ENCODE measurements at regions not wholly inside any gene's neighbourhood (a gene's known extent, or its start where the extent isn't known, plus 50 kb on each side); places are given as distances from the start of the nearest gene placed in this dataset.

GRCh38 chr15:81899024-81899423 is 146.8 kb downstream of the MEX3B start:
- Histone ChIP-seq H4K91ac (ENCODE audit: low read length) (no peak overlapping the region), H3K4me2 (ENCODE audit: low read length, poor library complexity, severe bottlenecking) (no peak overlapping the region), H3K27me3 (ENCODE audit: control insufficient read depth in 1 of 2, insufficient read depth in 1 of 2, low read length in 2 of 2) (no peaks in the 10 kb centered on the region), H3K4ac (ENCODE audit: low read depth in 1 of 2, low read length in 2 of 2) (no peak overlapping the region), H2AFZ (ENCODE audit: low read depth, low read length) (no peak overlapping the region), H2BK120ac (ENCODE audit: low read depth, low read length) (no peak overlapping the region), H3K36me3 (ENCODE audit: control insufficient read depth in 1 of 2, insufficient read depth in 2 of 2, low read depth in 1 of 2, low read length in 2 of 2) (no peaks in the 10 kb centered on the region), H3K23ac (ENCODE audit: low read length in 2 of 2) (no peak overlapping the region), H3K14ac (ENCODE audit: low read length in 2 of 2) (no peak overlapping the region), H2BK12ac (ENCODE audit: low read length in 2 of 2) (no peak overlapping the region), H3K9me3 (ENCODE audit: control insufficient read depth, low read length) (no peaks in the 10 kb centered on the region), H3K79me1 (replicated peaks; ENCODE audit: low read length, poor library complexity, severe bottlenecking) (no peaks in the 10 kb centered on the region), H2AK5ac (ENCODE audit: low read length, severe bottlenecking) (no peak overlapping the region), H2BK5ac (ENCODE audit: low read depth, low read length, poor library complexity, severe bottlenecking) (no peak overlapping the region), H3K18ac (ENCODE audit: low read depth in 1 of 2, low read length in 2 of 2) (no peak overlapping the region), H3K27ac (ENCODE audit: low read length, poor library complexity, severe bottlenecking) (no peak overlapping the region), H2BK15ac (ENCODE audit: low read depth, poor library complexity, severe bottlenecking) (no peak overlapping the region), H3K9ac (ENCODE audit: low read length) (no peak overlapping the region), H3K4me3 (ENCODE audit: insufficient read depth in 1 of 2, low read depth in 1 of 2, low read length in 2 of 2) (no peak overlapping the region), H4K8ac (ENCODE audit: low read length) (no peak overlapping the region), H3K4me1 (ENCODE audit: control insufficient read depth, insufficient read depth, low read depth, low read length) (no peaks in the 10 kb centered on the region)
- no peak for DNase-seq
- 66% methylated on average over 2 of the region's 2 CpGs for WGBS

DNA sequence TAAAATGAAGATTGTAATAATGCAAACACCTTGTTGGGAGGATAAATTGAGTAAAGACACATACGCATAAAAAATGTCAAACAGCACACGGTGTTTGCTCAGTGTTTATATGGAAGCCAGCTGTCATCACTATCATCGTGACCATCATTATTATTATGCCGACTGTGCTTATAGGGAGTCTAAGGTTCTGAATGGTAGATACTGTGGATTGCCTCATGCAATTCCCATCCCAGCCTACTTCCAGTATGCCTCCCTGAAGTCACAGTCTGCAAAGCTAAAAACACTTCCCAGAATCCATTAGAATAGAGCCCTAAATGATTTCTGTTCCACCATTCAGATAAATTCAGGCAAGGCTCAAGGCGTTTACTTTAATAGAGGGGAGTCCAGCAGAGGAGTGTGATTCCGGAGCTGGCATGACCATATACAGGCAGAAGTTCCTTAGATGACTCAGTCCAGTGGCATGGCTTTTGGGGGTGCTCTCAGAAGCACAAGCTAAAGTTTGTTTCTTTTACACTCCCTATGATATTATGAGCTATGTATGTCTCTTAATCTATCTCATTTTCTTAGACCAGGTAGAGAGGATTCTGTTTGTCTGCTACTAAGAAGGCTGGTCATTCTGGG is 148.7 kb downstream of the MEX3B start:
- WGBS = 57% methylated on average over 5 of the region's 6 CpGs
- H4K91ac ChIP-seq (ENCODE audit: low read length) = no peak overlapping the region
- no peak overlapping the region for H3K4me2 ChIP-seq (ENCODE audit: low read length, poor library complexity, severe bottlenecking)
- no peaks in the 10 kb centered on the region for H3K79me1 ChIP-seq (replicated peaks; ENCODE audit: low read length, poor library complexity, severe bottlenecking)
- H2BK120ac ChIP-seq (ENCODE audit: low read depth, low read length) = no peak overlapping the region
- no peak overlapping the region for H3K4me3 ChIP-seq (ENCODE audit: insufficient read depth in 1 of 2, low read depth in 1 of 2, low read length in 2 of 2)
- H3K23ac ChIP-seq (ENCODE audit: low read length in 2 of 2) = no peak overlapping the region
- no peak overlapping the region for H3K27ac ChIP-seq (ENCODE audit: low read length, poor library complexity, severe bottlenecking)
- no peak overlapping the region for H2BK5ac ChIP-seq (ENCODE audit: low read depth, low read length, poor library complexity, severe bottlenecking)
- DNase-seq = peak; percentile 53
- H3K18ac ChIP-seq (ENCODE audit: low read depth in 1 of 2, low read length in 2 of 2) = no peak overlapping the region
- H2AK5ac ChIP-seq (ENCODE audit: low read length, severe bottlenecking) = no peak overlapping the region
- H2BK12ac ChIP-seq (ENCODE audit: low read length in 2 of 2) = no peak overlapping the region
- no peak overlapping the region for H3K4ac ChIP-seq (ENCODE audit: low read depth in 1 of 2, low read length in 2 of 2)
- H3K4me1 ChIP-seq (ENCODE audit: control insufficient read depth, insufficient read depth, low read depth, low read length) = no peaks in the 10 kb centered on the region
- no peak overlapping the region for H2AFZ ChIP-seq (ENCODE audit: low read depth, low read length)
- no peak overlapping the region for H2BK15ac ChIP-seq (ENCODE audit: low read depth, poor library complexity, severe bottlenecking)
- no peak overlapping the region for H3K14ac ChIP-seq (ENCODE audit: low read length in 2 of 2)
- H4K8ac ChIP-seq (ENCODE audit: low read length) = no peak overlapping the region
- H3K36me3 ChIP-seq (ENCODE audit: control insufficient read depth in 1 of 2, insufficient read depth in 2 of 2, low read depth in 1 of 2, low read length in 2 of 2) = no peaks in the 10 kb centered on the region
- H3K9ac ChIP-seq (ENCODE audit: low read length) = no peak overlapping the region
- H3K9me3 ChIP-seq (ENCODE audit: control insufficient read depth, low read length) = no peaks in the 10 kb centered on the region
- H3K27me3 ChIP-seq (ENCODE audit: control insufficient read depth in 1 of 2, insufficient read depth in 1 of 2, low read length in 2 of 2) = no peaks in the 10 kb centered on the region

- Histone ChIP-seq H2BK12ac (ENCODE audit: low read length in 2 of 2) (no peak overlapping the region), H4K91ac (ENCODE audit: low read length) (no peak overlapping the region), H3K36me3 (ENCODE audit: control insufficient read depth in 1 of 2, insufficient read depth in 2 of 2, low read depth in 1 of 2, low read length in 2 of 2) (no peaks in the 10 kb centered on the region), H3K18ac (ENCODE audit: low read depth in 1 of 2, low read length in 2 of 2) (no peak overlapping the region), H3K27ac (ENCODE audit: low read length, poor library complexity, severe bottlenecking) (no peak overlapping the region), H3K79me1 (replicated peaks; ENCODE audit: low read length, poor library complexity, severe bottlenecking) (no peaks in the 10 kb centered on the region), H3K9me3 (ENCODE audit: control insufficient read depth, low read length) (no peaks in the 10 kb centered on the region), H2BK5ac (ENCODE audit: low read depth, low read length, poor library complexity, severe bottlenecking) (no peak overlapping the region), H2AFZ (ENCODE audit: low read depth, low read length) (no peak overlapping the region), H2BK120ac (ENCODE audit: low read depth, low read length) (no peak overlapping the region), H3K4me2 (ENCODE audit: low read length, poor library complexity, severe bottlenecking) (no peak overlapping the region), H3K4me1 (ENCODE audit: control insufficient read depth, insufficient read depth, low read depth, low read length) (no peaks in the 10 kb centered on the region), H3K27me3 (ENCODE audit: control insufficient read depth in 1 of 2, insufficient read depth in 1 of 2, low read length in 2 of 2) (no peaks in the 10 kb centered on the region), H3K4me3 (ENCODE audit: insufficient read depth in 1 of 2, low read depth in 1 of 2, low read length in 2 of 2) (no peak overlapping the region), H3K23ac (ENCODE audit: low read length in 2 of 2) (no peak overlapping the region), H2BK15ac (ENCODE audit: low read depth, poor library complexity, severe bottlenecking) (no peak overlapping the region), H4K8ac (ENCODE audit: low read length) (no peak overlapping the region), H2AK5ac (ENCODE audit: low read length, severe bottlenecking) (no peak overlapping the region), H3K9ac (ENCODE audit: low read length) (no peak overlapping the region), H3K14ac (ENCODE audit: low read length in 2 of 2) (no peak overlapping the region), H3K4ac (ENCODE audit: low read depth in 1 of 2, low read length in 2 of 2) (no peak overlapping the region)
- no peak for DNase-seq
- WGBS = 97% methylated on average over 3 of the region's 3 CpGs
Measured at GRCh38 chr15:81896356-81896755, 149.5 kb downstream of the MEX3B start.

DNA sequence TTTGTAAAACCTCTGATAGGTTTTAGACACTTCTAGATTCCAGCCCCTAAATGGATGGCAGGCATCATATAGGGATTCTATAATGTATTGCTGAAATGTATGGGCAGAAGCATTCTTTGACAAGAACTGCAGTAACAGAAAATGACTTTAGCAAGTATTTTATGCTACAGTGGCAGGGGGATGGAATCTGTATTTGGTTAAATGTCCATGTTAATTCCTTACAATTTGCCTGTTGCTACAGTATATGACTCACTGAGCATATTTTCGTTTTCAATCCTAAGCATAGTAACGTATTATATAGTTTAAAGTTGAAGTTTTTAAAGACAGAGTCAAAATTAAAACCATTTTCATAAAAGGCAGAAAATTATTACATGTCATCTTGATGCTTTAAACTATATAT is 150.1 kb downstream of the MEX3B start:
- H2AK5ac ChIP-seq (ENCODE audit: low read length, severe bottlenecking) = no peak overlapping the region
- H3K23ac ChIP-seq (ENCODE audit: low read length in 2 of 2) = no peak overlapping the region
- H3K9ac ChIP-seq (ENCODE audit: low read length) = no peak overlapping the region
- H3K4me3 ChIP-seq (ENCODE audit: insufficient read depth in 1 of 2, low read depth in 1 of 2, low read length in 2 of 2) = no peak overlapping the region
- H3K27ac ChIP-seq (ENCODE audit: low read length, poor library complexity, severe bottlenecking) = no peak overlapping the region
- H4K8ac ChIP-seq (ENCODE audit: low read length) = no peak overlapping the region
- WGBS = no CpG with 5 or more reads among the region's 2 CpGs
- H2BK15ac ChIP-seq (ENCODE audit: low read depth, poor library complexity, severe bottlenecking) = no peak overlapping the region
- no peak overlapping the region for H2BK5ac ChIP-seq (ENCODE audit: low read depth, low read length, poor library complexity, severe bottlenecking)
- H3K4me1 ChIP-seq (ENCODE audit: control insufficient read depth, insufficient read depth, low read depth, low read length) = no peaks in the 10 kb centered on the region
- H3K27me3 ChIP-seq (ENCODE audit: control insufficient read depth in 1 of 2, insufficient read depth in 1 of 2, low read length in 2 of 2) = no peaks in the 10 kb centered on the region
- no peaks in the 10 kb centered on the region for H3K79me1 ChIP-seq (replicated peaks; ENCODE audit: low read length, poor library complexity, severe bottlenecking)
- DNase-seq = no peak
- H3K4ac ChIP-seq (ENCODE audit: low read depth in 1 of 2, low read length in 2 of 2) = no peak overlapping the region
- H2BK12ac ChIP-seq (ENCODE audit: low read length in 2 of 2) = no peak overlapping the region
- no peak overlapping the region for H2AFZ ChIP-seq (ENCODE audit: low read depth, low read length)
- no peak overlapping the region for H3K4me2 ChIP-seq (ENCODE audit: low read length, poor library complexity, severe bottlenecking)
- no peaks in the 10 kb centered on the region for H3K9me3 ChIP-seq (ENCODE audit: control insufficient read depth, low read length)
- H3K18ac ChIP-seq (ENCODE audit: low read depth in 1 of 2, low read length in 2 of 2) = no peak overlapping the region
- H3K14ac ChIP-seq (ENCODE audit: low read length in 2 of 2) = no peak overlapping the region
- H2BK120ac ChIP-seq (ENCODE audit: low read depth, low read length) = no peak overlapping the region
- no peaks in the 10 kb centered on the region for H3K36me3 ChIP-seq (ENCODE audit: control insufficient read depth in 1 of 2, insufficient read depth in 2 of 2, low read depth in 1 of 2, low read length in 2 of 2)
- no peak overlapping the region for H4K91ac ChIP-seq (ENCODE audit: low read length)
